HL-60 (cell line): ENCODE measurements at regions not wholly inside any gene's neighbourhood (a gene's known extent, or its start where the extent isn't known, plus 50 kb on each side); places are given as distances from the start of the nearest gene placed in this dataset.

ENCODE experiments used
- DNase-seq, 2 experiments: peaks; one replicate each; pipeline ENCODE4 v3.0.0-alpha.2; 2010 to 2020; ENCODE audit warnings: low read depth in 1 of 2, low spot score in 1 of 2
- H3K27ac ChIP-seq: fragments of 250-450 bp; sonication (Bioruptor Pico); replicated peaks from 2 replicates; pipeline ENCODE4 v1.5.1; 2020; ENCODE audit warnings: mild to moderate bottlenecking, moderate library complexity
- H3K27me3 ChIP-seq: fragments of 250-450 bp; sonication (Bioruptor Pico); 2 replicates; pipeline ENCODE4 v1.5.1; 2021; ENCODE audit warnings: mild to moderate bottlenecking, moderate library complexity; ENCODE audit not compliant: insufficient read depth, poor library complexity, severe bottlenecking
- H3K4me3 ChIP-seq: replicated peaks from 2 replicates; pipeline ENCODE4 v1.5.1; 2011; ENCODE audit warnings: mild to moderate bottlenecking, control low read depth, low read length; ENCODE audit not compliant: insufficient read depth
- CTCF ChIP-seq: IDR thresholded peaks from one replicate; pipeline ENCODE4 v1.5.1; 2011; ENCODE audit warnings: low read length, control low read depth, inconsistent platforms; ENCODE audit not compliant: insufficient read depth
- GABPA ChIP-seq: IDR thresholded peaks from 2 replicates; pipeline ENCODE4 v1.6.1; 2012; ENCODE audit warnings: low read depth
- POLR2AphosphoS5 ChIP-seq: IDR thresholded peaks from 2 replicates; pipeline ENCODE4 v1.6.1; 2012; ENCODE audit warnings: low read depth
- SPI1 ChIP-seq: IDR thresholded peaks from 2 replicates; pipeline ENCODE4 v1.6.1; 2012; ENCODE audit warnings: low read depth, mild to moderate bottlenecking, borderline replicate concordance
- TF ChIP-seq, protein P1 (sequence below): IDR thresholded peaks from 2 replicates; pipeline ENCODE4 v1.6.1; 2012; ENCODE audit warnings: low read depth; ENCODE audit not compliant: insufficient replicate concordance

GRCh38 chr18:57923611-57924010 is 120.4 kb upstream of the NEDD4L start:
- TF ChIP-seq CTCF (no peak), SPI1 (no peak), POLR2AphosphoS5 (no peak), GABPA (no peak)
- TF ChIP-seq, protein P1, sequence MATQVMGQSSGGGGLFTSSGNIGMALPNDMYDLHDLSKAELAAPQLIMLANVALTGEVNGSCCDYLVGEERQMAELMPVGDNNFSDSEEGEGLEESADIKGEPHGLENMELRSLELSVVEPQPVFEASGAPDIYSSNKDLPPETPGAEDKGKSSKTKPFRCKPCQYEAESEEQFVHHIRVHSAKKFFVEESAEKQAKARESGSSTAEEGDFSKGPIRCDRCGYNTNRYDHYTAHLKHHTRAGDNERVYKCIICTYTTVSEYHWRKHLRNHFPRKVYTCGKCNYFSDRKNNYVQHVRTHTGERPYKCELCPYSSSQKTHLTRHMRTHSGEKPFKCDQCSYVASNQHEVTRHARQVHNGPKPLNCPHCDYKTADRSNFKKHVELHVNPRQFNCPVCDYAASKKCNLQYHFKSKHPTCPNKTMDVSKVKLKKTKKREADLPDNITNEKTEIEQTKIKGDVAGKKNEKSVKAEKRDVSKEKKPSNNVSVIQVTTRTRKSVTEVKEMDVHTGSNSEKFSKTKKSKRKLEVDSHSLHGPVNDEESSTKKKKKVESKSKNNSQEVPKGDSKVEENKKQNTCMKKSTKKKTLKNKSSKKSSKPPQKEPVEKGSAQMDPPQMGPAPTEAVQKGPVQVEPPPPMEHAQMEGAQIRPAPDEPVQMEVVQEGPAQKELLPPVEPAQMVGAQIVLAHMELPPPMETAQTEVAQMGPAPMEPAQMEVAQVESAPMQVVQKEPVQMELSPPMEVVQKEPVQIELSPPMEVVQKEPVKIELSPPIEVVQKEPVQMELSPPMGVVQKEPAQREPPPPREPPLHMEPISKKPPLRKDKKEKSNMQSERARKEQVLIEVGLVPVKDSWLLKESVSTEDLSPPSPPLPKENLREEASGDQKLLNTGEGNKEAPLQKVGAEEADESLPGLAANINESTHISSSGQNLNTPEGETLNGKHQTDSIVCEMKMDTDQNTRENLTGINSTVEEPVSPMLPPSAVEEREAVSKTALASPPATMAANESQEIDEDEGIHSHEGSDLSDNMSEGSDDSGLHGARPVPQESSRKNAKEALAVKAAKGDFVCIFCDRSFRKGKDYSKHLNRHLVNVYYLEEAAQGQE: no peak
- no peak for DNase-seq
- Histone ChIP-seq H3K4me3 (no peak overlapping the region), H3K27me3 (no peaks in the 10 kb centered on the region), H3K27ac (no peak overlapping the region)

DNA sequence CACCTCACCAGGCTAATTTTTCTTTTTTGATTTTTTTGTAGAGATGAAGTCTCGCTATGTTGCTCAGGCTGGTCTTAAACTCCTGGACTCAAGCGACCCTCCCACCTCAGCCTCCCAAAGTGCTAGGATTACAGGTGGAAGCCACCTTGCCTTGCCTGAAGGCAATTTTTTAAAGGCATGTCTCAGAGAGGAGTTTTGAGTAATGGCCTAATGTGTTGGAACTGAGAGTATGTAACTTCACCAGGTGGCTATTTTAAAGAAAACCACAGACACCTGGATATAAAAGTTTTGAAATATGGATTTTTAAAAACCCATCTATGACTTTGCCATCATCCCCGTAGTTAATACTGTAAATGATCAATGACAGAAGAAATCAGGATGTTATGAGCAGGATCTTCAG is 119.8 kb upstream of the ATP8B1 start:
- Histone ChIP-seq H3K27ac (no peak overlapping the region), H3K27me3 (no peaks in the 10 kb centered on the region), H3K4me3 (no peak overlapping the region)
- no peak for DNase-seq
- TF ChIP-seq GABPA (no peak), SPI1 (no peak), CTCF (no peak), POLR2AphosphoS5 (no peak)
- TF ChIP-seq, protein P1: no peak

GRCh38 chr18:57921708-57922107 is 118.6 kb upstream of the ATP8B1 start:
- H3K4me3 ChIP-seq: no peak overlapping the region
- TF ChIP-seq GABPA: no peak
- no peak for TF ChIP-seq SPI1
- TF ChIP-seq, protein P1: no peak
- no peak for TF ChIP-seq CTCF
- TF ChIP-seq POLR2AphosphoS5: no peak
- peak; percentile 39 to 72 for DNase-seq
- no peaks in the 10 kb centered on the region for H3K27me3 ChIP-seq
- H3K27ac ChIP-seq: no peak overlapping the region
